GM12874 (cell line): ENCODE measurements at regions not wholly inside any gene's neighbourhood (a gene's known extent, or its start where the extent isn't known, plus 50 kb on each side); places are given as distances from the start of the nearest gene placed in this dataset.

Experiments
- CTCF ChIP-seq: IDR thresholded peaks from 2 replicates; pipeline ENCODE4 v1.5.1; 2011; ENCODE audit warnings: low read depth, mild to moderate bottlenecking, control low read depth, low read length, moderate library complexity; ENCODE audit not compliant: insufficient read depth

GRCh38 chr14:104390221-104390931 is 189.2 kb upstream of the C14orf180 start:
- no peak for TF ChIP-seq CTCF

DNA sequence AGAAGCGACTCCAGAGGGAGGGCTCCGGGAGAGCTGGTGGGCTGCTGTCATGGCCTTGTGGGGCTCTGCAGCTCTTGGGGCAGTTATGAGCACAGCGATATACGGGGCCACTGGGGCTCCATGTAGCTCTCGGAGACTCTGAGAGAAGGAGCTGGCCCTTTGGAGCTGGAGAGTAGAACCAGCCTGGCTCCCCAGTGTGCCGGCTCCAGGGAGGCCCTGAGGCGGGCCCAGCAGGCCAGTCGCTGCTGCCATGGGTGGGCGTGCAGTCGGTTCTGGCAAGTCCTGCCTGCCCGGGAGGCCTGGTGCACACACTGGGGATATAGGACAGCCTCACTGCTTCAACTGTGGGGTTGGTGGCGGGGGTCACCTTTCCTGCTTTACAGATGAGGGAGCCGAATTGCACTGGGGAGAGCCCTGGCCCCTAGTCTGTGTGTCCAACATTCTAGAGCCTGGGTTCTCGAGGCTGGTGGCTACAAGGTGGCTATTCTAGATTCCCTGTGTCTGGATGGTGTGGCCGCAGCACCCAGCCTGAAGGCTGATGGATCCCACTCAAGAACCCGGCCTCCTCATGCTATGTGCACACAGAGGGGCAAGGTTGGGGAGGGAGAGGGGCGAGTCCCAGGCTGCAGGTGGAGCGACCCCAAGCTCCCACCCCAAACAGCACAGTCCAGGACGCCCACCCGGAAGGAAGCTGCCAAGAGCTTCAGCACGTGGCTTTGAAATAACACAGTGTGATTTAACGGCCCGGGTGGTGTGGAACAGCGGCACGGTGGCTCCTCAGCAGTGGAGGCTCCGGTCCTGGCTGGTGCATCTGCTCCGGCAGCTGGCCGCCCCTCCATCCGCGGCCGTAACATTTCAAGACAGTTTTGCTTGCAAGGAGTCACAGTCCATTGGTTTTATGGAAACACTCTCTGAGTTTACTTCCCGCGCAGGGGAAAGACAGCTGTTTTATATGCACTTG is 188.3 kb upstream of the C14orf180 start:
- no peak for TF ChIP-seq CTCF

- TF ChIP-seq CTCF = no peak
These were observed 187.6 kb upstream of the C14orf180 start for GRCh38 chr14:104392001-104392395.

GRCh38 chr14:104392396-104393198 is 187.0 kb upstream of the C14orf180 start:
- no peak for TF ChIP-seq CTCF

DNA sequence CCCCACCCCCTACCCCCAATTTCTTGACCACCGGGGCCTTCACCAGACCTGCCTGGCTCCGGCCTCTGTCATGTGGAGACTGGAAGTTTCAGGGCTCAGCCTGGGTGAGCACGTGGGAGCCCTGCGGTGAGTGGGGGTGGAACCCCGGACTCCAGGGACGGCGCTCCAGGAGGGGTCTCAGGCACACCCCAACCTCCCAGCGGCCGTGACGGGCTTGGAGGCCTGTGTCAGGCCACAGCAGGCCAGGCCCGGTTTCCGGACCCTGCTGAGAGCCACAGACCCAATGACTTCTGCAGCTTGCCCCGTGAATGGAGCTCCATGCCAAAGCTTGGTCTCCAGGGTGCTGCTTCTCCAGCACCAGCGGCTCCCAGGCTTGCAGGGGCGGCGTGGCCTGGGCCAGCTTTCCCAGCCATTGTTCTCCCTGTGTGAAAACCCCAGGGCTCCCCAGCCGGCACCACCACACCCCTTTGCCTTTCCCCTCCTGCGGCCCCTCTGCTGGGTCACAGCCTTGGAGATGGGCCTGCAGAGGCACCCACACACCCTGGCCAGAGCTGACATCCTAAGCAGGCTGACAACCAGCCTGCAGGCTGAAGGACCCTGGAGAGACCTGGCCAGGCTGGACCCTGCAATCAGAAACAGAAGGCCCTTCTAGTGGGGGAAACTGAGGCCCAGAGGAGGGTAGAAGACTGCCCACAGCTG is 186.2 kb upstream of the C14orf180 start:
- no peak for TF ChIP-seq CTCF

DNA sequence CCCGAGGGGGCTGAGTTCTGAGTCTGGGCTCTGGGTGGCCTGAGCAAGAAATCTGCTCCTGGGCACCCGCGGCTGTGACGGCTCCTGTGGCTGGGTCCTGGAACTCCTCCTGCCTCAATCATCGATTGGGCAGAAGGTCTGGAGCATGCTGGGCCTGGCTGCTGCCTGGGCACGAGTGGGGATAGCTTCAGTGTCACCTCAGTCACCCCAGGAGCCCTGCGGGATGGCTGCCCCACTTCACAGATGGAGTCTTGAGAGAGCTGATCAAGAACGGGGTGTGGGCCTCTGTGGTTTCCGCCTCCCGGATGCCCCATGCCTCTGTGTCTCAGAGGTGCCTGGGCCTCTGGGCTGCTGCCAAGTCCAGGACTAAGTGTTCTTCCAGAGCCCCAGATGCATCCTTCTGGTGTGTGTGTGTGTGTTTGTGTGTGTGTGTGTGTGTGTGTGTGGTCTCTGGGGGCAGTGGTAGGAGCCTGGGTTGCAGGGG is 185.6 kb upstream of the C14orf180 start:
- no peak for TF ChIP-seq CTCF
